Activated naive CD8-positive, alpha-beta T cell (primary cell): ENCODE measurements at regions not wholly inside any gene's neighbourhood (a gene's known extent, or its start where the extent isn't known, plus 50 kb on each side); places are given as distances from the start of the nearest gene placed in this dataset.

Experiments used
- H3K27ac Mint-ChIP-seq: one replicate; pipeline ENCODE4 v1.8.0; 2021; ENCODE audit warnings: mixed read lengths
- H3K27me3 Mint-ChIP-seq: one replicate; pipeline ENCODE4 v1.8.0; 2021; ENCODE audit warnings: mixed read lengths
- H3K36me3 Mint-ChIP-seq: one replicate; pipeline ENCODE4 v1.8.0; 2021; ENCODE audit warnings: mixed read lengths
- H3K4me1 Mint-ChIP-seq: one replicate; pipeline ENCODE4 v1.8.0; 2021; ENCODE audit warnings: low read depth, mixed read lengths
- H3K4me3 Mint-ChIP-seq: one replicate; pipeline ENCODE4 v1.8.0; 2021; ENCODE audit warnings: mild to moderate bottlenecking, mixed read lengths
- H3K9me3 Mint-ChIP-seq: one replicate; pipeline ENCODE4 v1.8.0; 2021; ENCODE audit warnings: low read depth, mixed read lengths

DNA sequence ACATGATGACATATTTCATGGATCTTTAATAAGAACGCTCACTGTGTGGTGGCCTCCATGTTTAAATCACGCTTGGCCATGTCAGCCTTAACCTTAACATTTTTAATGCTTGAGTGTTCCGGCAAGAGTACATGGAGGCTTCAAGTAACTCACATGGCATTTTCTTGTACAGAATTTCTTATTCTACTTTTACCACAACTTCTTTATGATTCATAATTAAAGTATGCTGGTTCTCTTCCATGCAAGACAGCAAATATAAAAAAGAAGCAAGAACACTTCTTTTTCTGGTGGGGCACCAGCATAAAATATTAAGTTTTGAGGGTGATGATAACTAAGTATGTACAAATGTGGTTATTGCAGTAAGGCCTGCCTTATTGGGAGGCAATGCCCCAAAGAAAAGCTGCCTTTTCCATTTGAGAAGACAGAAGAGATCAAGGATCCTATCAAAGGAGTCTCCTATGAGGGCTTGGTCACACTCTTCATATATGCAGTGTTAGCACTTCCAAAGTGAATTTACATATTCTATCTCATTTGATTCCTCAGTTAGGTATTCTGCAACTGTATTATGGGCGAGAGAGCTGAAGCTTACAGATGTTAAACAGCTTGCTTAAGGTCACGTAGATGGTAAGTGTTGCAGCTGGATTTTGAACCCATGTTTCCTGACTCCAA, 382.7 kb upstream of the MEF2C start:
- Mint-ChIP-seq H3K27me3 (no peaks in the 10 kb centered on the region), H3K4me1 (no peaks in the 10 kb centered on the region), H3K9me3 (no peaks in the 10 kb centered on the region)

GRCh38 chr5:89263846-89264245, 380.9 kb upstream of the MEF2C start:
- no peak overlapping the region for H3K4me3 Mint-ChIP-seq
- no peaks in the 10 kb centered on the region for H3K4me1 Mint-ChIP-seq
- H3K27me3 Mint-ChIP-seq: no peaks in the 10 kb centered on the region
- H3K9me3 Mint-ChIP-seq: no peaks in the 10 kb centered on the region
- no peak overlapping the region for H3K27ac Mint-ChIP-seq
- H3K36me3 Mint-ChIP-seq: no peaks in the 10 kb centered on the region

More for the DNA sequence above, 382.7 kb upstream of the MEF2C start:
- Mint-ChIP-seq H3K4me3 (no peak overlapping the region), H3K27ac (no peak overlapping the region), H3K36me3 (no peaks in the 10 kb centered on the region)

DNA sequence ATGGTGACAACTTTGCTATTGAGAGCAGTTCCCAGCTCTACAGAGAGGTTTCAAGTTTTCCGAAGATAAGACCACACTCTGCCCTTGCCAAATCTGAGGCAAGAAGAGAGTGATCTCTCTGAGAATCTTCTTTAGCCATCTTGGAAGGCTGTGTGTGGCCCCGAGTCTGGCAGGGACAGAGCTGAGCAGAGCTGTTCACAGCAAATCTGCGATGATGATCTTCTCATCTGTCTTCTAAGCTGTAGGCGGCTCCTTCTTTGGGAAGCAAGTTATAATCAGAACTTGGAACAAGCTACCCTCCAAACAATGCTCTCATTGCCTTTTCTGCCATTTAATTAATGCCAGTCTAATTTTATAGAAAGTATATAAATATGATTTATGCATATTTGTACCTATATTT, 379.0 kb upstream of the MEF2C start:
- no peaks in the 10 kb centered on the region for H3K27me3 Mint-ChIP-seq
- no peaks in the 10 kb centered on the region for H3K4me1 Mint-ChIP-seq
- no peak overlapping the region for H3K27ac Mint-ChIP-seq
- no peaks in the 10 kb centered on the region for H3K36me3 Mint-ChIP-seq
- no peak overlapping the region for H3K4me3 Mint-ChIP-seq
- H3K9me3 Mint-ChIP-seq: no peaks in the 10 kb centered on the region

GRCh38 chr5:89260254-89260653, 377.3 kb upstream of the MEF2C start:
- Mint-ChIP-seq H3K27me3 (no peaks in the 10 kb centered on the region), H3K4me3 (no peak overlapping the region), H3K9me3 (no peaks in the 10 kb centered on the region), H3K27ac (no peak overlapping the region), H3K36me3 (no peaks in the 10 kb centered on the region), H3K4me1 (no peaks in the 10 kb centered on the region)

- H3K27ac Mint-ChIP-seq: no peak overlapping the region
- H3K4me3 Mint-ChIP-seq: no peak overlapping the region
- no peaks in the 10 kb centered on the region for H3K4me1 Mint-ChIP-seq
- no peaks in the 10 kb centered on the region for H3K36me3 Mint-ChIP-seq
- no peaks in the 10 kb centered on the region for H3K9me3 Mint-ChIP-seq
- H3K27me3 Mint-ChIP-seq: no peaks in the 10 kb centered on the region
These were observed 373.0 kb upstream of the MEF2C start for GRCh38 chr5:89255845-89256463.

DNA sequence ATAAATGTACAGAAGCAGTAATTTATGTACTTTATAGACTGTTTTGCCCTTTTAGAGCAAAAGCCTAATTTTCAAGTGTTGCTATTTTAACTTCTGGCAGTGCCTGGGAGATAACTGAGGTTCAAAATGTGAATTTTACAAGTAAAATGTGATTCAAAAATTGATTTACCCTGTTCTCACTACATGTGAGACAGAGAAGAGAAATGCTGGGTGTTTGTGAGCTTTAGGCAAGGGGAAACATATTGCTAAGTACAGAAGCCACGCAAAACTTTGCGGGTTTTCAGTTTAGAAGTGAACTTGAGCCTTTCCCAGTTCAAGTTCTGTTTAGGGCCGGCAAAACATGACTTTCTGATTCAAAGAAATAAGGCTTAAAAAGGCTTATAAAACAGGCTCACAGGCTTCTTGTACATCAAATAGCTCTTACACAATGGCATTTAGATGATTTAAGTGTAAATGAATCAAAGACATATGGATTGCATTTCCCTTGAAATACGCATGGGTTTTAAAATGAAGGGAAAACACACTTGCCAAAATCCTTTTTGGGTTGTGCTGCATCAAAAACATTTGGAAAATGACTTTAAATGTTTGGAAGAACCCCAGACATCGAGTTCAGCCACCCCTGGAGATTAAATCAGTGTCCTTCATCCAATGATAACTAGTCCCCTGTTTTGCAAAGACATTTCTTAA, 370.8 kb upstream of the MEF2C start:
- H3K4me3 Mint-ChIP-seq: no peak overlapping the region
- no peaks in the 10 kb centered on the region for H3K9me3 Mint-ChIP-seq
- H3K27me3 Mint-ChIP-seq: no peaks in the 10 kb centered on the region
- no peaks in the 10 kb centered on the region for H3K4me1 Mint-ChIP-seq
- H3K27ac Mint-ChIP-seq: no peak overlapping the region
- no peaks in the 10 kb centered on the region for H3K36me3 Mint-ChIP-seq

- Mint-ChIP-seq H3K27me3 (no peaks in the 10 kb centered on the region), H3K36me3 (no peaks in the 10 kb centered on the region), H3K9me3 (no peaks in the 10 kb centered on the region), H3K4me3 (no peak overlapping the region), H3K27ac (no peak overlapping the region), H3K4me1 (no peaks in the 10 kb centered on the region)
These were observed 363.9 kb upstream of the MEF2C start for GRCh38 chr5:89246864-89247263.

DNA sequence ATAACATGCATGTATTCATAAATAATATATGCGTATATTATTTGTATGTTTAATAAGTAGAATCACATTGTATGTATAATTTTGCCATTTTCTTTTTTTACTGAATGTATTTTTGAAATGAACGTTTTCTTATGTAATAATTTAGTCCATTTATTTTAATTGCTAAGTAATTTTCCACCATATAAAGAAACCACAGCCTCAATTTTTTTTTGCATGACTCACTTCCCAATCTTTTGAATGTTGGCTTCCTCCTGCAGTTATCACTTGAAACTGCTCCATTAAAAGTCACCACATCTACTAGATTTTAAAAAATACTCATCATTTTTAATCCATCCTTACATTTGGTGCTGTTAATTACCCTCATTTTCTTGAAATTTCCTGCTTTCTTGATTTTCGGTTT, 363.3 kb upstream of the MEF2C start:
- no peaks in the 10 kb centered on the region for H3K4me1 Mint-ChIP-seq
- no peaks in the 10 kb centered on the region for H3K27me3 Mint-ChIP-seq
- no peak overlapping the region for H3K27ac Mint-ChIP-seq
- H3K4me3 Mint-ChIP-seq: no peak overlapping the region
- H3K9me3 Mint-ChIP-seq: no peaks in the 10 kb centered on the region
- no peaks in the 10 kb centered on the region for H3K36me3 Mint-ChIP-seq

- H3K9me3 Mint-ChIP-seq: no peaks in the 10 kb centered on the region
- H3K27me3 Mint-ChIP-seq: no peaks in the 10 kb centered on the region
- H3K4me3 Mint-ChIP-seq: no peak overlapping the region
- H3K36me3 Mint-ChIP-seq: no peaks in the 10 kb centered on the region
- H3K4me1 Mint-ChIP-seq: no peaks in the 10 kb centered on the region
- H3K27ac Mint-ChIP-seq: no peak overlapping the region
These were observed 360.6 kb upstream of the MEF2C start for GRCh38 chr5:89243611-89244010.

DNA sequence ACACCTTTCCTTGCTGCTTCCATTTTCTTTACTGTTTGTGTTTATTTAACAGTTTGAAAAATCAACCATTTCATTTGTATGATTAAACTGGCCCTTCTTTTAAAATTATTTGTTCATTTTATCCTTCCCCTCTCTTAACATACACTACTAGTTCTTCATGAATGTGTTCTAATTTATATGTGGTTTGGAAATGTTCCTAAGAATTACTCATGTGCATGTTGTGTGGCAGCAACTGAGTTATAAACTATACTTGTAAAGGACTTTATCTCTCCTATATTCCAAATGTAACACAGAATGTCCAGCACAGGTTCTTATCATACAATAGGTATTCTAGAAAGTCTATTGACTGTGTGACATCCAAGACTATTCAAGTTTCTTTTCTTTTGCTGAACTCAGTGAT, 358.2 kb upstream of the MEF2C start:
- H3K27me3 Mint-ChIP-seq: no peaks in the 10 kb centered on the region
- no peaks in the 10 kb centered on the region for H3K4me1 Mint-ChIP-seq
- H3K36me3 Mint-ChIP-seq: no peaks in the 10 kb centered on the region
- H3K9me3 Mint-ChIP-seq: no peaks in the 10 kb centered on the region
- H3K4me3 Mint-ChIP-seq: no peak overlapping the region
- H3K27ac Mint-ChIP-seq: no peak overlapping the region

- no peaks in the 10 kb centered on the region for H3K9me3 Mint-ChIP-seq
- H3K27ac Mint-ChIP-seq: no peak overlapping the region
- H3K36me3 Mint-ChIP-seq: no peaks in the 10 kb centered on the region
- no peaks in the 10 kb centered on the region for H3K27me3 Mint-ChIP-seq
- H3K4me1 Mint-ChIP-seq: no peaks in the 10 kb centered on the region
- no peak overlapping the region for H3K4me3 Mint-ChIP-seq
These were observed 353.9 kb upstream of the MEF2C start for GRCh38 chr5:89236900-89237299.

DNA sequence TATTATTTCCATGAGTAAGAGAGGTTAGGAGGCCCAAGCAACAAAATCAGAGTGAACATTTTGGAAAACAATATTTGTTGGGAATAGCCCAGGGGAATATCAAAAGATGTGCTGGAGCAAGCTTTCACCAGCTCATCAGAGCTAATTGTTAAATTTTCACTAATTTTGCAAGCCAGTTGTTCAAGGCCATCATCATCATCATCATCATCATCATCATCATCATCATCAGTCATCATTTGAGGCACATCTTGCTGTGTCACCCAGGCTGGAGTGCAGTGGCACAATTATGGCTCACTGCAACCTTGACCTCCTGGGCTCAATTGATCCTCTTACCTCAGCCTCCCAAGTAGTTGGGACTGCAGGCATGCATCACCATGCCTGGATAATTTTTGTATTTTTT, 350.5 kb upstream of the MEF2C start:
- Mint-ChIP-seq H3K36me3 (no peaks in the 10 kb centered on the region), H3K9me3 (no peaks in the 10 kb centered on the region), H3K4me3 (no peak overlapping the region), H3K27ac (no peak overlapping the region), H3K4me1 (no peaks in the 10 kb centered on the region), H3K27me3 (no peaks in the 10 kb centered on the region)

DNA sequence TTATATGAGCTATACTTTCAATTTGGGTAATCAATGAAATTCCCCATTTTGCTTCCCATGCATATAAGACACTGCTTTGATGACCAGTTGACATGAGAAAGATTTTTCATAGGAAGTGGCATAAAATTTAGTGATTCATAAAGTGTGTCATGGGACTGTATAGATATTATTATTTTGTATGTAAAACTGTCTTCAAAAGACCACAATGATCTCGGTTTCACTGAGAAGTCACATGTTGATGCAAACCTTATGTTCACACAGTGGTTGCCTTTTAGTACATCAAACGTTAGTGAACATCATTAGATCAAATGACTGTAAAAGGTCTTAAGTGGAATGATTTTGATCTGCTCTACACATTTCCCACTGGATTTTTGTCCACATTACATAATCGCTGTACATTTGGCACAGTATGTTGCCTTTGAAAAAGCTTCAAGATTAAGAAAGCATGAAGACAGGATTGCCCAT, 349.2 kb upstream of the MEF2C start:
- H3K4me1 Mint-ChIP-seq: no peaks in the 10 kb centered on the region
- no peak overlapping the region for H3K27ac Mint-ChIP-seq

GRCh38 chr5:89230178-89230577, 347.2 kb upstream of the MEF2C start:
- Mint-ChIP-seq H3K4me3 (no peak overlapping the region), H3K27ac (no peak overlapping the region), H3K9me3 (no peaks in the 10 kb centered on the region), H3K27me3 (no peaks in the 10 kb centered on the region), H3K4me1 (no peaks in the 10 kb centered on the region), H3K36me3 (no peaks in the 10 kb centered on the region)

More for the DNA sequence above, 349.2 kb upstream of the MEF2C start:
- no peaks in the 10 kb centered on the region for H3K27me3 Mint-ChIP-seq
- no peaks in the 10 kb centered on the region for H3K36me3 Mint-ChIP-seq
- H3K4me3 Mint-ChIP-seq: no peak overlapping the region
- H3K9me3 Mint-ChIP-seq: no peaks in the 10 kb centered on the region

GRCh38 chr5:89229331-89230070, 346.5 kb upstream of the MEF2C start:
- Mint-ChIP-seq H3K9me3 (no peaks in the 10 kb centered on the region), H3K27me3 (no peaks in the 10 kb centered on the region), H3K4me3 (no peak overlapping the region), H3K27ac (no peak overlapping the region), H3K4me1 (no peaks in the 10 kb centered on the region), H3K36me3 (no peaks in the 10 kb centered on the region)
